PC-9 (cell line): ENCODE measurements at regions not wholly inside any gene's neighbourhood (a gene's known extent, or its start where the extent isn't known, plus 50 kb on each side); places are given as distances from the start of the nearest gene placed in this dataset.

Source experiments
- BruUV-seq: library from RNA; stranded (reverse); fragments of 400-500 nt; replicated peaks from 2 replicates; lab custom pipeline; 2021; lab: Mats Ljungman, UMichigan
- CTCF ChIA-PET: fragments of 300-600 bp; sonication (Branson Sonifier 250); formaldehyde crosslinking; loops from one replicate; lab custom pipeline; 2022; ENCODE audit warnings: antibody characterized with exemption; lab: Charles Lee
- POLR2A ChIA-PET: fragments of 300-600 bp; sonication (Branson Sonifier 250); formaldehyde crosslinking; loops from one replicate; lab custom pipeline; 2022; ENCODE audit warnings: antibody characterized with exemption; ENCODE audit not compliant: unreplicated experiment; lab: Charles Lee
- DNase-seq, 2 experiments: peaks; one replicate each; pipeline versions ENCODE4 v3.0.0 to v3.0.0-alpha.2; 2015 to 2022; ENCODE audit warnings: mixed read lengths in 1 of 2
- H2AFZ ChIP-seq: fragments of 200-600 bp; sonication (generic); 2 replicates; pipeline ENCODE4 v1.8.1; 2017; ENCODE audit warnings: antibody characterized with exemption
- H3F3A ChIP-seq: fragments of 200-600 bp; sonication (generic); 2 replicates; pipeline ENCODE4 v1.8.1; 2017; ENCODE audit warnings: antibody characterized with exemption, mild to moderate bottlenecking, low read depth; ENCODE audit not compliant: insufficient read depth
- H3K27ac ChIP-seq: fragments of 200-600 bp; sonication (generic); 2 replicates; pipeline ENCODE4 v1.6.1; 2016; ENCODE audit warnings: mixed run types
- H3K27me3 ChIP-seq: fragments of 200-600 bp; sonication (generic); 2 replicates; pipeline ENCODE4 v1.6.1; 2016; ENCODE audit warnings: low read depth, mixed run types; ENCODE audit not compliant: insufficient read depth
- H3K36me3 ChIP-seq: fragments of 200-600 bp; sonication (generic); 2 replicates; pipeline ENCODE4 v1.6.1; 2016; ENCODE audit warnings: low read depth, mixed run types
- H3K4me1 ChIP-seq: fragments of 200-600 bp; sonication (generic); replicated peaks from 2 replicates; pipeline ENCODE4 v1.6.1; 2016; ENCODE audit warnings: mixed run types; ENCODE audit not compliant: insufficient read depth
- H3K4me2 ChIP-seq: fragments of 200-600 bp; sonication (generic); 2 replicates; pipeline ENCODE4 v1.6.1; 2017; ENCODE audit warnings: mixed run types
- H3K4me3 ChIP-seq: fragments of 200-600 bp; sonication (generic); 2 replicates; pipeline ENCODE4 v1.6.1; 2016; ENCODE audit warnings: mixed run types
- H3K79me2 ChIP-seq: fragments of 200-600 bp; sonication (generic); 2 replicates; pipeline ENCODE4 v1.6.1; 2017; ENCODE audit warnings: low read depth, mixed run types
- H3K9me2 ChIP-seq: fragments of 200-600 bp; sonication (generic); 2 replicates; pipeline ENCODE4 v1.8.1; 2017; ENCODE audit warnings: mild to moderate bottlenecking; ENCODE audit not compliant: insufficient read depth
- H3K9me3 ChIP-seq: fragments of 200-600 bp; sonication (generic); 2 replicates; pipeline ENCODE4 v1.8.1; 2016; ENCODE audit warnings: low read depth; ENCODE audit not compliant: insufficient read depth
- H4K20me1 ChIP-seq: fragments of 200-600 bp; sonication (generic); 2 replicates; pipeline ENCODE4 v1.8.1; 2017; ENCODE audit not compliant: insufficient read depth
- CTCF ChIP-seq: fragments of 200-600 bp; sonication (generic); conservative IDR thresholded peaks from 2 replicates; pipeline ENCODE4 v1.6.1; 2017; ENCODE audit warnings: mixed run types, antibody characterized with exemption, mild to moderate bottlenecking, moderate library complexity
- EZH2 ChIP-seq: fragments of 200-600 bp; sonication (generic); IDR thresholded peaks from 2 replicates; pipeline ENCODE4 v1.8.0; 2017; ENCODE audit warnings: antibody characterized with exemption, low read depth
- intact Hi-C: fragments of 100-400 bp; cut with micrococcal nuclease; formaldehyde crosslinking; loops from one replicate; pipeline ENCODE4 v1.10.0; 2022; ENCODE audit not compliant: unreplicated experiment

- TF ChIP-seq CTCF (no peak), EZH2 (no peak)
- CTCF ChIA-PET = no interaction called here
- H2AFZ ChIP-seq = no peak overlapping the region
- H3K4me3 ChIP-seq = no peak overlapping the region
- intact Hi-C loops = no loop called here
- H3K4me2 ChIP-seq = no peak overlapping the region
- H3K4me1 ChIP-seq = no peaks in the 10 kb centered on the region
- peaks cover 3% of the 10 kb centered on the region for H3K9me3 ChIP-seq
- no TSS peak for BruUV-seq
- no peaks in the 10 kb centered on the region for H3F3A ChIP-seq
- no peaks in the 10 kb centered on the region for H4K20me1 ChIP-seq
- no peak overlapping the region for H3K27ac ChIP-seq
- no peaks in the 10 kb centered on the region for H3K79me2 ChIP-seq
- H3K36me3 ChIP-seq = no peaks in the 10 kb centered on the region
- DNase-seq = no peak
- POLR2A ChIA-PET = no interaction called here
- H3K27me3 ChIP-seq = no peaks in the 10 kb centered on the region
- no peaks in the 10 kb centered on the region for H3K9me2 ChIP-seq
These were observed 88.8 kb upstream of the ALDH1A3 start for GRCh38 chr15:100790786-100791265.

DNA sequence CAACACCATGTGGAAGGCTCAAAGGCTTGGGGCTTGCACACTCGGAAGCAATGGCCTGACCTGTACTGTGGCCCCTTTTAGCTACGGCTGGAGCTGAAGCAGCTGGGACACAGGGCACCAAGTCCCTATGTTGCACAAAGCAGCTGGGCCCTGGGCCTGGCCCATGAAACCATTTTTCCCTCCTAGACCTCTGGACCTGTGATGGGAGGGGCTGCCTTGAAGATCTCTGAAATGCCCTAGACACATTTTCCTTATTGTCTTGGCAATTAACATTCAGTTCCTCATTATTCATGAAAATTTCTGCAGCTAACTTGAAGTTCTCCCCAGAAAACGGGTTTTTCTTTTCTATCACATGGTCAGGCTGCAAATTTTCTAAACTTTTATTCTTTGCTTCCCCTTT lies 85.6 kb upstream of the ALDH1A3 start:
- H3K36me3 ChIP-seq = no peaks in the 10 kb centered on the region
- DNase-seq = no peak
- intact Hi-C loops = no loop called here
- H3K79me2 ChIP-seq = no peaks in the 10 kb centered on the region
- POLR2A ChIA-PET = no interaction called here
- H3F3A ChIP-seq = no peaks in the 10 kb centered on the region
- H3K9me2 ChIP-seq = no peaks in the 10 kb centered on the region
- H3K4me3 ChIP-seq = no peak overlapping the region
- no TSS peak for BruUV-seq
- H3K4me1 ChIP-seq = no peaks in the 10 kb centered on the region
- no peak for TF ChIP-seq EZH2
- no peak for TF ChIP-seq CTCF
- no peak overlapping the region for H3K4me2 ChIP-seq
- H3K27me3 ChIP-seq = no peaks in the 10 kb centered on the region
- CTCF ChIA-PET = no interaction called here
- no peaks in the 10 kb centered on the region for H4K20me1 ChIP-seq
- no peak overlapping the region for H2AFZ ChIP-seq
- H3K27ac ChIP-seq = no peak overlapping the region
- peaks cover 5% of the 10 kb centered on the region for H3K9me3 ChIP-seq

GRCh38 chr15:100801256-100801900 lies 78.3 kb upstream of the ALDH1A3 start:
- BruUV-seq = no TSS peak

More at GRCh38 chr15:100801256-100801900, 78.3 kb upstream of the ALDH1A3 start:
- no peaks in the 10 kb centered on the region for H3F3A ChIP-seq
- H3K27me3 ChIP-seq = no peaks in the 10 kb centered on the region
- H3K79me2 ChIP-seq = no peaks in the 10 kb centered on the region
- no peak overlapping the region for H3K4me3 ChIP-seq
- no peaks in the 10 kb centered on the region for H3K9me2 ChIP-seq
- no peak overlapping the region for H3K27ac ChIP-seq
- POLR2A ChIA-PET = no interaction called here
- CTCF ChIA-PET = no interaction called here
- intact Hi-C loops = no loop called here
- no peaks in the 10 kb centered on the region for H3K36me3 ChIP-seq
- no peak for DNase-seq
- TF ChIP-seq EZH2 = no peak
- no peak for TF ChIP-seq CTCF
- H3K4me2 ChIP-seq = no peak overlapping the region
- H2AFZ ChIP-seq = no peak overlapping the region
- peaks cover 6% of the 10 kb centered on the region for H3K9me3 ChIP-seq
- H4K20me1 ChIP-seq = no peaks in the 10 kb centered on the region
- no peaks in the 10 kb centered on the region for H3K4me1 ChIP-seq
